ENCODE measurements at regions not wholly inside any gene's neighbourhood (a gene's known extent, or its start where the extent isn't known, plus 50 kb on each side); places are given as distances from the start of the nearest gene placed in this dataset.

GRCh38 chr15:35979608-35980007, 433.6 kb upstream of the DPH6 start:
- RAD21 ChIA-PET (ENCODE audit: unreplicated experiment), result no interaction called here
- intact Hi-C loops (cut with micrococcal nuclease; ENCODE audit: unreplicated experiment), result no loop called here
- BruUV-seq (replicated peaks), result no TSS peak

GRCh38 chr15:35980719-35981118, 434.8 kb upstream of the DPH6 start:
- BruUV-seq (replicated peaks), result no TSS peak
- ChIA-PET RAD21 (ENCODE audit: unreplicated experiment) (no interaction called here), POLR2A (no interaction called here), SMC1A (ENCODE audit: uncharacterized antibody, unreplicated experiment) (no interaction called here), CTCF (no interaction called here)
- DNase-seq (ENCODE audit: low read depth, low spot score) (no peak), ATAC-seq (no peak), FAIRE-seq (no peak)
- in situ Hi-C loops (cut with MboI), result no loop called here
- no peaks in the 10 kb centered on the region for H3K4me1 ChIP-seq (ENCODE audit: control insufficient read depth, insufficient read depth, low read length)
- H3K36me3 ChIP-seq (ENCODE audit: control insufficient read depth in 2 of 2, insufficient read depth in 2 of 2, low read length in 1 of 2), result no peaks in the 10 kb centered on the region
- H3K79me2 ChIP-seq (ENCODE audit: control insufficient read depth, insufficient read depth, low read length), result no peaks in the 10 kb centered on the region
- H4K20me1 ChIP-seq (ENCODE audit: control insufficient read depth, insufficient read depth), result no peaks in the 10 kb centered on the region
- H3K9ac ChIP-seq (ENCODE audit: control insufficient read depth, insufficient read depth, low read length), result no peak overlapping the region
- H3K27me3 ChIP-seq (replicated peaks in 1 of 2; ENCODE audit: control insufficient read depth in 2 of 2, insufficient read depth in 2 of 2, low read length in 1 of 2), result no peaks in the 10 kb centered on the region
- no peak overlapping the region for H3K27ac ChIP-seq (ENCODE audit: control insufficient read depth, insufficient read depth)
- intact Hi-C loops (cut with micrococcal nuclease; ENCODE audit: unreplicated experiment), result no loop called here
- H3K9me3 ChIP-seq (replicated peaks; ENCODE audit: control insufficient read depth, insufficient read depth, low read length), result no peaks in the 10 kb centered on the region
- no peak overlapping the region for H2AFZ ChIP-seq (ENCODE audit: control insufficient read depth, low read depth, low read length)
- H3K4me3 ChIP-seq, result no peak overlapping the region
- H3K4me2 ChIP-seq (ENCODE audit: control insufficient read depth, insufficient read depth), result no peak overlapping the region
- no peak for TF ChIP-seq ATF7 (IDR thresholded peaks at IDR 0.05; ENCODE audit: low read depth)
- TF ChIP-seq CBX3 (IDR thresholded peaks at IDR 0.05; ENCODE audit: borderline replicate concordance, low read depth), result no peak
- no peak for TF ChIP-seq IKZF2 (IDR thresholded peaks at IDR 0.05)
- TF ChIP-seq ZNF622 (IDR thresholded peaks at IDR 0.05), result no peak
- no peak for TF ChIP-seq BMI1 (IDR thresholded peaks at IDR 0.05; ENCODE audit: borderline replicate concordance)
- TF ChIP-seq POLR2AphosphoS5 (IDR thresholded peaks at IDR 0.05; ENCODE audit: low read length), result no peak
- no peak for TF ChIP-seq CBX5 (IDR thresholded peaks at IDR 0.05; ENCODE audit: low read depth)
- TF ChIP-seq RAD21 (IDR thresholded peaks at IDR 0.05; ENCODE audit: insufficient read depth, low read depth, low read length), result no peak
- no peak for TF ChIP-seq BRCA1 (IDR thresholded peaks at IDR 0.05; ENCODE audit: low read depth, low read length)
- no peak for TF ChIP-seq ASH2L (IDR thresholded peaks at IDR 0.05; ENCODE audit: borderline replicate concordance, low read depth)
- TF ChIP-seq SKIL (IDR thresholded peaks at IDR 0.05; ENCODE audit: low read depth, poor library complexity, severe bottlenecking), result no peak
- TF ChIP-seq HCFC1 (IDR thresholded peaks at IDR 0.05; ENCODE audit: low read length), result no peak
- TF ChIP-seq TARDBP (IDR thresholded peaks at IDR 0.05; ENCODE audit: borderline replicate concordance), result no peak
- no peak for TF ChIP-seq RB1 (IDR thresholded peaks at IDR 0.05; ENCODE audit: borderline replicate concordance)
- TF ChIP-seq SMAD1 (IDR thresholded peaks at IDR 0.05; ENCODE audit: low read depth, partially characterized antibody), result no peak
- no peak for TF ChIP-seq RELA (IDR thresholded peaks at IDR 0.05; ENCODE audit: borderline replicate concordance, partially characterized antibody)
- TF ChIP-seq HSF1 (IDR thresholded peaks at IDR 0.05; ENCODE audit: low read depth, low read length), result no peak

More at GRCh38 chr15:35979608-35980007, 433.6 kb upstream of the DPH6 start:
- Histone ChIP-seq H3K4me2 (ENCODE audit: control insufficient read depth, insufficient read depth) (no peak overlapping the region), H3K9ac (ENCODE audit: control insufficient read depth, insufficient read depth, low read length) (no peak overlapping the region), H3K27ac (ENCODE audit: control insufficient read depth, insufficient read depth) (no peak overlapping the region), H3K36me3 (ENCODE audit: control insufficient read depth in 2 of 2, insufficient read depth in 2 of 2, low read length in 1 of 2) (no peaks in the 10 kb centered on the region), H4K20me1 (ENCODE audit: control insufficient read depth, insufficient read depth) (no peaks in the 10 kb centered on the region), H3K4me3 (no peak overlapping the region), H2AFZ (ENCODE audit: control insufficient read depth, low read depth, low read length) (no peak overlapping the region), H3K27me3 (replicated peaks in 1 of 2; ENCODE audit: control insufficient read depth in 2 of 2, insufficient read depth in 2 of 2, low read length in 1 of 2) (no peaks in the 10 kb centered on the region), H3K4me1 (ENCODE audit: control insufficient read depth, insufficient read depth, low read length) (no peaks in the 10 kb centered on the region), H3K79me2 (ENCODE audit: control insufficient read depth, insufficient read depth, low read length) (no peaks in the 10 kb centered on the region), H3K9me3 (replicated peaks; ENCODE audit: control insufficient read depth, insufficient read depth, low read length) (no peaks in the 10 kb centered on the region)
- FAIRE-seq (no peak), DNase-seq (ENCODE audit: low read depth, low spot score) (no peak), ATAC-seq (no peak)
- no peak for TF ChIP-seq CHD1 (IDR thresholded peaks at IDR 0.05; ENCODE audit: low read depth, low read length)
- TF ChIP-seq EGR1 (IDR thresholded peaks at IDR 0.05; ENCODE audit: borderline replicate concordance in 1 of 2, low read depth in 2 of 2, low read length in 2 of 2), result no peak
- TF ChIP-seq SIN3A (IDR thresholded peaks at IDR 0.05; ENCODE audit: low read depth, low read length), result no peak
- TF ChIP-seq SMAD5 (IDR thresholded peaks at IDR 0.05; ENCODE audit: low read depth), result no peak
- CTCF ChIA-PET, result no interaction called here
- in situ Hi-C loops (cut with MboI), result no loop called here
- WGBS (ENCODE audit: insufficient coverage, insufficient replicate concordance, low lambda C conversion rate, missing lambda C conversion rate), result 25% methylated on average over 2 of the region's 2 CpGs
- SMC1A ChIA-PET (ENCODE audit: uncharacterized antibody, unreplicated experiment), result no interaction called here
- POLR2A ChIA-PET, result no interaction called here

All from GM12878 (cell line).